ENCODE measurements at regions not wholly inside any gene's neighbourhood (a gene's known extent, or its start where the extent isn't known, plus 50 kb on each side); places are given as distances from the start of the nearest gene placed in this dataset.

GRCh38 chr4:170656506-170656905, 566.8 kb upstream of the AADAT start:
- TF ChIP-seq EZH2 (IDR thresholded peaks at IDR 0.05; ENCODE audit: borderline replicate concordance, low read length): no peak
- TF ChIP-seq CTCF (conservative IDR thresholded peaks at IDR 0.05 in 1 of 2, IDR thresholded peaks at IDR 0.05 in 1 of 2; ENCODE audit: extremely low read depth in 1 of 2, insufficient read depth in 1 of 2, low read depth in 1 of 2, low read length in 2 of 2): no peak

Data from mammary epithelial cell (primary cell).